MCF 10A (cell line): ENCODE measurements at regions not wholly inside any gene's neighbourhood (a gene's known extent, or its start where the extent isn't known, plus 50 kb on each side); places are given as distances from the start of the nearest gene placed in this dataset.
A peak's percentile ranks its signal among the peaks of the same experiment; 100 is the strongest.

Source experiments
- BruUV-seq: library from RNA; stranded (reverse); fragments of 400-500 nt; replicated peaks from 2 replicates; lab custom pipeline; 2021; lab: Mats Ljungman, UMichigan
- CTCF ChIA-PET: fragments of 300-600 bp; sonication (Branson Sonifier 250); formaldehyde crosslinking; extraction: SDS; loops from one replicate; lab custom pipeline; 2021; ENCODE audit warnings: antibody characterized with exemption, inconsistent platforms; lab: Yijun Ruan, JAX
- POLR2A ChIA-PET: fragments of 300-600, 350-650 bp; sonication (Branson Sonifier 250); formaldehyde crosslinking; extraction: SDS; loops from one replicate; lab custom pipeline; 2020; ENCODE audit warnings: antibody characterized with exemption, inconsistent platforms; lab: Yijun Ruan, JAX
- DNase-seq: peaks from one replicate; pipeline ENCODE4 v3.0.0-alpha.2; 2018; ENCODE audit not compliant: unreplicated experiment
- H3K27ac Mint-ChIP-seq: one replicate; pipeline ENCODE4 v1.8.0; 2022; ENCODE audit warnings: mild to moderate bottlenecking, low read depth, mixed read lengths; ENCODE audit not compliant: unreplicated experiment
- H3K27me3 Mint-ChIP-seq: one replicate; pipeline ENCODE4 v1.8.0; 2022; ENCODE audit warnings: mixed read lengths; ENCODE audit not compliant: insufficient read depth, unreplicated experiment
- H3K36me3 Mint-ChIP-seq: one replicate; pipeline ENCODE4 v1.8.0; 2022; ENCODE audit warnings: mild to moderate bottlenecking, moderate library complexity, mixed read lengths; ENCODE audit not compliant: insufficient read depth, unreplicated experiment
- H3K4me1 Mint-ChIP-seq: one replicate; pipeline ENCODE4 v1.8.0; 2022; ENCODE audit warnings: mixed read lengths; ENCODE audit not compliant: insufficient read depth, unreplicated experiment
- H3K4me3 Mint-ChIP-seq: one replicate; pipeline ENCODE4 v1.8.0; 2022; ENCODE audit warnings: mild to moderate bottlenecking, moderate library complexity, mixed read lengths; ENCODE audit not compliant: unreplicated experiment
- H3K9me3 Mint-ChIP-seq: one replicate; pipeline ENCODE4 v1.8.0; 2022; ENCODE audit warnings: mixed read lengths; ENCODE audit not compliant: unreplicated experiment
- intact Hi-C: fragments of 100-400 bp; cut with micrococcal nuclease; formaldehyde crosslinking; loops from 2 replicates; pipeline ENCODE4 v1.14.1; 2022
- TF ChIP-seq, protein P1 (sequence below): fragments of 200-600 bp; IDR thresholded peaks from one replicate; pipeline ENCODE4 v1.8.0; 2022; ENCODE audit warnings: antibody characterized with exemption, mild to moderate bottlenecking; ENCODE audit not compliant: unreplicated experiment

DNA sequence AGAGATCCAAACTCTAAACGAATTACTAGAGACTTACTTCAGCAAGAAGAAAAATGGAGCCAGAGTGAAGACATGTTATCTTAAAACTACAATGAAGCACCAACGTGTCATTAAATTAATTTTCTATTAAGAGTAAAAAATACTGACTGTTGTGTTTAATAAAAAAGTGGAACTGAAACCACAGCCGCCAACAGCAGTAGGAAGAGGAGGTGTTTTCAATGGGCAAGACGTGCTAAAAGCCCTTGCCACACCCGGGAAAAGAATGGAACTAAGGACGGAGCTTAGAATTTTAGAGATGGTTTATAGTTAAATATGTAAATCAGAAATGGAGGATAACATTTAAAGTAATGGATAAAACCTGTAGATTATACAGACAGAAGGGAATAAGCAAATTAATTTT, 608.7 kb downstream of the TFAP2A start:
- Mint-ChIP-seq H3K27me3 (no peaks in the 10 kb centered on the region), H3K9me3 (peaks cover 8% of the 10 kb centered on the region), H3K36me3 (no peaks in the 10 kb centered on the region), H3K27ac (no peak overlapping the region), H3K4me1 (no peaks in the 10 kb centered on the region), H3K4me3 (no peak overlapping the region)
- intact Hi-C loops = no loop called here
- CTCF ChIA-PET = interaction anchor here (0.6 kb wide), 1 partner anchor 931 kb away, joined by 3 read pairs; no protein-coding TSS in a partner anchor
- DNase-seq = no peak
- TF ChIP-seq, protein P1, sequence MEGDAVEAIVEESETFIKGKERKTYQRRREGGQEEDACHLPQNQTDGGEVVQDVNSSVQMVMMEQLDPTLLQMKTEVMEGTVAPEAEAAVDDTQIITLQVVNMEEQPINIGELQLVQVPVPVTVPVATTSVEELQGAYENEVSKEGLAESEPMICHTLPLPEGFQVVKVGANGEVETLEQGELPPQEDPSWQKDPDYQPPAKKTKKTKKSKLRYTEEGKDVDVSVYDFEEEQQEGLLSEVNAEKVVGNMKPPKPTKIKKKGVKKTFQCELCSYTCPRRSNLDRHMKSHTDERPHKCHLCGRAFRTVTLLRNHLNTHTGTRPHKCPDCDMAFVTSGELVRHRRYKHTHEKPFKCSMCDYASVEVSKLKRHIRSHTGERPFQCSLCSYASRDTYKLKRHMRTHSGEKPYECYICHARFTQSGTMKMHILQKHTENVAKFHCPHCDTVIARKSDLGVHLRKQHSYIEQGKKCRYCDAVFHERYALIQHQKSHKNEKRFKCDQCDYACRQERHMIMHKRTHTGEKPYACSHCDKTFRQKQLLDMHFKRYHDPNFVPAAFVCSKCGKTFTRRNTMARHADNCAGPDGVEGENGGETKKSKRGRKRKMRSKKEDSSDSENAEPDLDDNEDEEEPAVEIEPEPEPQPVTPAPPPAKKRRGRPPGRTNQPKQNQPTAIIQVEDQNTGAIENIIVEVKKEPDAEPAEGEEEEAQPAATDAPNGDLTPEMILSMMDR = no peak
- BruUV-seq = no TSS peak
- POLR2A ChIA-PET = interaction anchor here (0.7 kb wide), 1 partner anchor 123 kb away, joined by 3 read pairs; no protein-coding TSS in a partner anchor

DNA sequence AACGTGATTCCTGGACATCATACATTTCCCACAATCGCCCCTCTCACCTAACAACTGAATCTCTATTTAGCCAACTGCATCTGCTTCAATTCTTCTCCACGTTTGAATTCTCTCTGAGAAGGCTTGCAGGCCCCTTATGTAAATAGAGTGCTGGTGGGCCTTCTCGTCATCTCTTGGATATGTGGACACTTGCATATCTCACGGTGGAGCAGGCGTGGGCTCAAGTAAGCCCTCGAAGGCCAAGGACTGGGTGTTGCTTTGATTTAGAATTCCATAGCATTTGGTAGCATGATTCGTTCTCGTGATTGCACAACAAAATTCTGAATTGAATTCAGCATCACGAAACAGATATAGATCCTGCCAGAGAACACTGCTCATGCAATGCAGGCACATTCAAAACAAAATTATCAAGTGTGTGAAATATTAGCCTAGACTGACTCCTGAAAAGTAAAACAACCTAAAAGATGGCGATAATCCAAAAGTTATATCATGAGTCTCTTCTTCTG, 613.6 kb downstream of the TFAP2A start:
- no peak overlapping the region for H3K4me3 Mint-ChIP-seq
- intact Hi-C loops = no loop called here
- ChIA-PET CTCF (no interaction called here), POLR2A (no interaction called here)
- H3K9me3 Mint-ChIP-seq = peaks cover 8% of the 10 kb centered on the region
- no TSS peak for BruUV-seq
- TF ChIP-seq, protein P1 = no peak
- no peak overlapping the region for H3K27ac Mint-ChIP-seq
- H3K4me1 Mint-ChIP-seq = no peaks in the 10 kb centered on the region
- H3K36me3 Mint-ChIP-seq = no peaks in the 10 kb centered on the region
- no peaks in the 10 kb centered on the region for H3K27me3 Mint-ChIP-seq
- DNase-seq = peak; percentile 12

DNA sequence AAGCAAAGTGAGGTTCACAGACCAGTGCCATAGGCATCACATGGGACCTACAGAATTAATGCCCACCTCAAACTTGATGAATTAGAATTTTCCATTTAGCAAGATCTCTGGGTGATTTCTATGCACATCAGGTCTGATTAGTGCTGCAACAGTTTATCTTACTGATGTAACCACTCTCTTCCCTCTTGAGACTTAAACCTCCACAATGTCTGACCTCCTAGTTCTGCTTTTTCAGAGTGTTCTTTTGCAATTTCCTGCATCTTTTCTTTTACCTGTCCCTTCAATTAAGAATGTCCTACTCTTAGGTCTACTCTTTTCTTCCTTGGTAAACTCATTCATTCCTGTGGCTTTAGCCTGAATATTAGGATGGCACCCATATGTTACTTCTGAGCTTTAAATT, 615.3 kb downstream of the TFAP2A start:
- no peaks in the 10 kb centered on the region for H3K9me3 Mint-ChIP-seq
- H3K27me3 Mint-ChIP-seq = no peaks in the 10 kb centered on the region
- intact Hi-C loops = no loop called here
- CTCF ChIA-PET = no interaction called here
- H3K4me3 Mint-ChIP-seq = no peak overlapping the region
- H3K4me1 Mint-ChIP-seq = no peaks in the 10 kb centered on the region
- DNase-seq = no peak
- H3K36me3 Mint-ChIP-seq = no peaks in the 10 kb centered on the region
- H3K27ac Mint-ChIP-seq = no peak overlapping the region
- POLR2A ChIA-PET = interaction anchor here (0.7 kb wide), 2 partner anchors 15 to 145 kb away, joined by 3 to 4 read pairs; no protein-coding TSS in a partner anchor
- no TSS peak for BruUV-seq
- TF ChIP-seq, protein P1 = no peak

DNA sequence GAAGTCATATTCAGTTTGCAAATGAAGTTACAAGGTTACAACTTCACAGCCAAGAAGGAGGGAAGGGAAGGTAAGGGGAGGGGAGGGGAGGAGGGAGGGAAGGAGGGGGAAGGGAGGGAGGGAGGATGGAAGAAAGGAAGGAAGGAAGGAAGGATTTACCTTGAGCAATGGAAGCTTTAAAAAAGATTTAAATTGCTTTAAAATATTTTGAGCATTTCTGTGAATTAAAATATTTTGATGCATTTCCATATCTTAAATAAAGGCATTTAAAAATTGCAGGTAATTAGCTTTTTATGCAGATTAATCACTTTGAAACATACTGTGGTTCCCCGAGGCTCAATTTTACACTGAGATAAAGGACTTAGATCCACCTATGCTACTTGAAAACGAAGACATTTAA, 618.0 kb downstream of the TFAP2A start:
- TF ChIP-seq, protein P1 = no peak
- intact Hi-C loops = no loop called here
- Mint-ChIP-seq H3K4me3 (no peak overlapping the region), H3K27me3 (no peaks in the 10 kb centered on the region), H3K36me3 (no peaks in the 10 kb centered on the region), H3K27ac (no peak overlapping the region), H3K9me3 (no peaks in the 10 kb centered on the region), H3K4me1 (no peaks in the 10 kb centered on the region)
- ChIA-PET CTCF (no interaction called here), POLR2A (no interaction called here)
- no peak for DNase-seq
- no TSS peak for BruUV-seq
